ENCODE measurements at regions not wholly inside any gene's neighbourhood (a gene's known extent, or its start where the extent isn't known, plus 50 kb on each side); places are given as distances from the start of the nearest gene placed in this dataset.

DNA sequence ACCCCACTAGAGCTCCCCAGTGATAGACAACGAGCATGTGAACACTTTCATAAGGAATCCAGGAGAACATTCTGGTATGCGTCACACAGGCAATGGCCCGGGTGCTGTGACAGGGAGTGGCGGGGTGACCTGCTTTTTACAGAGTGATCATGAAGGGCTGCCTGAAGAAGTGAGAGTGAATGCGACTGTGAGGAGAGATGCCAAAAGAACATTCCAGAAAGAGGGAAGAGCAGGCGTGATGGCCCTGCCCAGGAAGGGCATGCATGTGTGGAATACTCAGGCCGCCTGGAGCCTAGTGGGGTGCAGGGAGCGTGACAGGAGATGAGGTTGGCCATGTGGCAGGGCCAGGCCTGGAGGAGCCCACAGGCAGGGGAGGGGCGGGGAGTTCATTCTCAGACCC is 53.8 kb downstream of the FZD10 start:
- no peak for DNase-seq (ENCODE audit: low read depth)
- TF ChIP-seq, protein P1, sequence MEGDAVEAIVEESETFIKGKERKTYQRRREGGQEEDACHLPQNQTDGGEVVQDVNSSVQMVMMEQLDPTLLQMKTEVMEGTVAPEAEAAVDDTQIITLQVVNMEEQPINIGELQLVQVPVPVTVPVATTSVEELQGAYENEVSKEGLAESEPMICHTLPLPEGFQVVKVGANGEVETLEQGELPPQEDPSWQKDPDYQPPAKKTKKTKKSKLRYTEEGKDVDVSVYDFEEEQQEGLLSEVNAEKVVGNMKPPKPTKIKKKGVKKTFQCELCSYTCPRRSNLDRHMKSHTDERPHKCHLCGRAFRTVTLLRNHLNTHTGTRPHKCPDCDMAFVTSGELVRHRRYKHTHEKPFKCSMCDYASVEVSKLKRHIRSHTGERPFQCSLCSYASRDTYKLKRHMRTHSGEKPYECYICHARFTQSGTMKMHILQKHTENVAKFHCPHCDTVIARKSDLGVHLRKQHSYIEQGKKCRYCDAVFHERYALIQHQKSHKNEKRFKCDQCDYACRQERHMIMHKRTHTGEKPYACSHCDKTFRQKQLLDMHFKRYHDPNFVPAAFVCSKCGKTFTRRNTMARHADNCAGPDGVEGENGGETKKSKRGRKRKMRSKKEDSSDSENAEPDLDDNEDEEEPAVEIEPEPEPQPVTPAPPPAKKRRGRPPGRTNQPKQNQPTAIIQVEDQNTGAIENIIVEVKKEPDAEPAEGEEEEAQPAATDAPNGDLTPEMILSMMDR (IDR thresholded peaks at IDR 0.05; ENCODE audit: low read depth, low read length, missing control alignments) = no peak
- no peak overlapping the region for H3K4me3 ChIP-seq (ENCODE audit: low read depth, low read length)

DNA sequence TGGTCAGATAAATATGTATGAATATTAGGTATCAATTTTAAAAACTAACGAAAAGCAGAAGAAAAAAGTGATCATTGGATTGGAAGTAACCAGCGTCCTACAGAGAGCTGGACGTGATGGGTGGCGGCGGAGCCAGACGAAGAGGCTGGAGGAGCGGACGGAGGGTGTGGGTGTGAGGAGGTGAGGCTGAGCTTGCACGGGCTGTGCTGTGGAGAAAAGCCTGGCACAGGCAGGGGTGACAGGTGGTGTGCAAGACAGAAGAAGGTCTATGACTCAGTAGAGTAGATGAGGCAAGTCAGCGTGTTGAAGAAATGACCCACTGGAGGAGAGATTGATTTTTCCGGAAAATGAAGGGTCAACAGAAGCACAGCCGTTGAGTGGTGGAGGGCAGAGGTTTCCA is 56.4 kb downstream of the FZD10 start:
- H3K4me3 ChIP-seq (ENCODE audit: low read depth, low read length) = no peak overlapping the region
- TF ChIP-seq, protein P1 (IDR thresholded peaks at IDR 0.05; ENCODE audit: low read depth, low read length, missing control alignments) = no peak
- no peak for DNase-seq (ENCODE audit: low read depth)

DNA sequence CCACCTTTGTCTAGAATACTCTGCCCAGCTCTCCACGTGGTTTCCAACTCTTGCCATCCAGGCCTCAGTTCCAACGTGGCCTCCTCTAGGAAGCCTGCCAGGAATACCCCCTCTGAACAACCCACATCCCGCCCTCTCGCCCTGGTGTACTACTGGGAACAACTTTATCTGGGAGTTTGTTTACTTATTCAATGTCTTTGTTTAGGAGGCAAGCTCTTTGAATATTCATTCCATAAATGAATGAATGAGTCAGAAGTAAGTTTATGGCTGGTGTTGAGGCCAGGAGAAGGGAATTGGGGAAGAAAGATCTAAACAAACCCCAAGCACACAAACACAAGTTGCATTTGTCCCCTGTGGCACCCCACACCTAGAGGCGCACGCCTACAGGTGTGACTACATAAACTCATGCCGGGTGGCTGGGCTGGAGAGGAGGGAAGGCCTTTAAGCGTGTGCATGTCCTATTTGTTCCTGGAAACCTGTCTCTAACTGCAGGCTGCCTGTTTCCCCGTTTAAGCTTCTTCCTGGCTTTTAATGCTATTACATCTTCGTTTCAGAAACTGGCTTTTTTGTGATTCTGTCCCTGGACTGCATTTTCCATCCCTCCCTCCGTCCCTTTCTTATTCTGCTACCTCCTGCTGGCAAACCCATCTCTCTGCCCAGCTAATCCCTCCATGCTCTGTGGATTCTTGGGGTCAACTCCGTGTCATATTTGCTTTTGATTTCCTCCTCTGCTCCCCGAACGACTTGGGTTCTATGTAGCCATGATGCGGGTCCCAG is 57.9 kb downstream of the FZD10 start:
- TF ChIP-seq, protein P1 (IDR thresholded peaks at IDR 0.05; ENCODE audit: low read depth, low read length, missing control alignments) = no peak
- no peak for DNase-seq (ENCODE audit: low read depth)
- no peak overlapping the region for H3K4me3 ChIP-seq (ENCODE audit: low read depth, low read length)

DNA sequence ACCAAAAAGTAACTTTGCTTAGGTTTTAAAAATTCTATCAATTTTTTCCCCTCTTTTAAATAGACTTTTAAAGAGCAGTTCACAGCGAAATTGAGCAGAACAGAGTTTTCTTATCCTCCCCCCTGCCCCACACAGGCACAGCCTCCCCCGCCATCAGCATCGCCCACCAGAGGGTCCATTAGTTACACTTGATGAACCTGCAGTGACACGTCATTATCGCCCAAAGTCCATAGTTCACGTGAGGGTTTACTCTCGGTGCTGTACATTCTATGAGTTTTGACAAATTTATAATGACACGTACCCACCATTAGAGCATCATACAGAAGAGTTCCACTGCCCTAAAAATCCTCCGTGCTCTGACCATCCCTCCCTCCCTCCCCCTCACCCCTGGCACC is 58.4 kb downstream of the FZD10 start:
- TF ChIP-seq, protein P1 (IDR thresholded peaks at IDR 0.05; ENCODE audit: low read depth, low read length, missing control alignments) = no peak
- no peak overlapping the region for H3K4me3 ChIP-seq (ENCODE audit: low read depth, low read length)
- no peak for DNase-seq (ENCODE audit: low read depth)

DNA sequence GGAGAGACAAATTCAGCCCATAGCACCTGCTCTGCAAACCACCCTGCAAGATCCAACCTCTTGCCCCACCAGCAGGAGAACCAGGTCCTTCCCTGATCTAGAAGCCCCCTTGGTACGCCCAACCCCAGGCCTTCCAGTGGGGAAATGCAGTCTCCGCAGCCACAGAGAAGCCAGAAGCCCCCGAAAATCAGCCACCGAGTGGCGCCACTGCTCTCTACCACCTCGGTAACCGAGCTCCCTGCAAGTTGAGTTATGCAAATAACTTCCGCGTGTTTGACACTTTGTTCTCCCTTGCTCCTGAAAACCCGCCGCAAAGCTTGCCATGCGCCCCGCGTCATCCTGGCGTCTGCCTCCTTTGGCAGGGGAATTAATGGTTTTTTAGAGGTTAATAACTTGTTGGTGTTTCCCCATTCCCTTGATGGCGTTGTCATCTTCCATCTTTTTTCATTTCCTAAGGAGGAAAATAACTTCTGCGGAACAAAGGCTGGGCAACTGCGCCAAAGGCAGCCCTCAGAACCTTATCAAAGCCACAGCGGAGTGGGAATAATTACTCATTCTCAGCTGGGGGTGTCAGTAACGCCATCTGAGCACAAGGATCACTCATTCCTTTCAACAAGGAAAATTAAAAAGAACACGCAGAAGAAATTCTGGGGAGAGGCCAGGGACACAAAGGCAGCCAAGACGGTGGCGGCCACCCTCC is 60.4 kb downstream of the FZD10 start:
- no peak for DNase-seq (ENCODE audit: low read depth)
- H3K4me3 ChIP-seq (ENCODE audit: low read depth, low read length) = no peak overlapping the region
- TF ChIP-seq, protein P1 (IDR thresholded peaks at IDR 0.05; ENCODE audit: low read depth, low read length, missing control alignments) = no peak

DNA sequence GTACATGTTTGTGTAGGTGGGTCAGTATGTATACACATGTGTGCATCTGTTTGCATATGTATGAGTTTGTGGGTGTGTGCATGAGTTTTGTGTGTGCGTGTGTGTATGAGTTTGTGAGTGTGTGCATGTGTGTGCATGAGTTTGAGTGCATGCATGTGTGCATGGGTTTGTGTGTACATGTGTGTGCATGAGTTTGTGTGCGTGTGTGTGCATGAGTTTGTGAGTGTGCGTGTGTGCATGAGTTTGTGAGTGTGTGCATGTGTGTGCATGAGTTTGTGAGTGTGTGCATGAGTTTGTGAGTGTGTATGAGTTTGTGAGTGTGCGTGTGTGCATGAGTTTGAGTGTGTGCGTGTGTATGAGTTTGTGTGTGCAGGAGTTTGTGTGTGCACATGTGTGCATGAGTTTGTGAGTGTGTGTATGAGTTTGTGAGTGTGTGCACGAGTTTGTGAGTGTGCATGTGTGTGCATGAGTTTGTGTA is 61.5 kb downstream of the FZD10 start:
- TF ChIP-seq, protein P1 (IDR thresholded peaks at IDR 0.05; ENCODE audit: low read depth, low read length, missing control alignments) = no peak
- H3K4me3 ChIP-seq (ENCODE audit: low read depth, low read length) = no peak overlapping the region
- DNase-seq (ENCODE audit: low read depth) = no peak

Data from GM12864 (cell line).